Keratinocyte (primary cell): ENCODE measurements at regions not wholly inside any gene's neighbourhood (a gene's known extent, or its start where the extent isn't known, plus 50 kb on each side); places are given as distances from the start of the nearest gene placed in this dataset.

Source experiments
- DNase-seq: peaks from one replicate; pipeline ENCODE4 v3.0.0-alpha.2; 2011; ENCODE audit warnings: low read depth, missing footprints, low spot score
- FAIRE-seq: peaks from 2 replicates; lab custom pipeline; 2011; peaks lifted over from hg19 to GRCh38; lab: Jason Lieb, UNC
- H2AFZ ChIP-seq: 2 replicates; pipeline ENCODE4 v1.6.0; 2012; ENCODE audit warnings: low read length, control low read depth, inconsistent platforms; ENCODE audit not compliant: control insufficient read depth
- H3K27ac ChIP-seq: 2 replicates; pipeline ENCODE4 v1.5.1; 2011; ENCODE audit warnings: low read length; ENCODE audit not compliant: control insufficient read depth, insufficient read depth
- H3K27me3 ChIP-seq: 3 replicates; pipeline ENCODE4 v1.6.0; 2011; ENCODE audit warnings: low read length; ENCODE audit not compliant: control insufficient read depth, insufficient read depth; ENCODE audit errors: extremely low read depth
- H3K36me3 ChIP-seq, 2 experiments: 2 replicates in 1 of 2; 3 replicates in 1 of 2; pipeline ENCODE4 v1.5.1; 2011; ENCODE audit warnings: low read length in 2 of 2, mild to moderate bottlenecking in 1 of 2; ENCODE audit not compliant: control insufficient read depth in 2 of 2, insufficient read depth in 2 of 2; ENCODE audit errors: extremely low read depth in 1 of 2
- H3K4me1 ChIP-seq: 3 replicates; pipeline ENCODE4 v1.5.1; 2011; ENCODE audit warnings: low read length; ENCODE audit not compliant: control insufficient read depth, insufficient read depth; ENCODE audit errors: extremely low read depth
- H3K4me2 ChIP-seq: 3 replicates; pipeline ENCODE4 v1.6.0; 2011; ENCODE audit warnings: low read depth, low read length; ENCODE audit not compliant: control insufficient read depth, insufficient read depth; ENCODE audit errors: extremely low read depth
- H3K4me3 ChIP-seq, 3 experiments: fragments of 200-600 bp in 1 of 3; sonication (generic) in 1 of 3; 2 replicates in 2 of 3; 3 replicates in 1 of 3; pipeline ENCODE4 v1.5.1; 2011 to 2016; ENCODE audit warnings: low read length in 3 of 3, mild to moderate bottlenecking in 3 of 3, control low read depth in 2 of 3, inconsistent platforms in 1 of 3, low read depth in 1 of 3, mixed read lengths in 1 of 3, mixed run types in 1 of 3, moderate library complexity in 1 of 3; ENCODE audit not compliant: control insufficient read depth in 2 of 3, insufficient read depth in 2 of 3; ENCODE audit errors: extremely low read depth in 1 of 3
- H3K79me2 ChIP-seq: 2 replicates; pipeline ENCODE4 v1.6.0; 2012; ENCODE audit warnings: low read length; ENCODE audit not compliant: control insufficient read depth, insufficient read depth
- H3K9ac ChIP-seq: 3 replicates; pipeline ENCODE4 v1.6.0; 2011; ENCODE audit warnings: low read length; ENCODE audit not compliant: control insufficient read depth, insufficient read depth; ENCODE audit errors: extremely low read depth
- H3K9me1 ChIP-seq: 3 replicates; pipeline ENCODE4 v1.6.0; 2011; ENCODE audit warnings: low read length; ENCODE audit not compliant: control insufficient read depth, insufficient read depth; ENCODE audit errors: extremely low read depth
- H3K9me3 ChIP-seq: 2 replicates; pipeline ENCODE4 v1.5.1; 2012; ENCODE audit warnings: low read depth, low read length; ENCODE audit not compliant: control insufficient read depth
- H4K20me1 ChIP-seq: 3 replicates; pipeline ENCODE4 v1.6.0; 2011; ENCODE audit warnings: low read length; ENCODE audit not compliant: control insufficient read depth, insufficient read depth; ENCODE audit errors: extremely low read depth
- EZH2 ChIP-seq: IDR thresholded peaks from one replicate; pipeline ENCODE4 v1.6.1; 2012; ENCODE audit warnings: inconsistent platforms, mild to moderate bottlenecking, low read length, moderate library complexity
- dilution Hi-C: fragments of 300-500 bp; cut with MboI; formaldehyde crosslinking; loops from one replicate; pipeline ENCODE4 v1.7.0; 2020; ENCODE audit warnings: low sequenced_read_pairs; ENCODE audit not compliant: extremely low pct_ligation_motif_present
- TF ChIP-seq, protein P1 (sequence below), 3 experiments: IDR thresholded peaks in 1 of 3; conservative IDR thresholded peaks in 1 of 3; optimal IDR thresholded peaks in 1 of 3; 2 replicates in 2 of 3; 3 replicates in 1 of 3; pipeline versions ENCODE3 to v1.5.1; 2011; ENCODE audit warnings: low read length in 3 of 3, mild to moderate bottlenecking in 3 of 3, moderate library complexity in 2 of 3, control low read depth in 1 of 3, inconsistent platforms in 1 of 3; ENCODE audit not compliant: insufficient read depth in 2 of 3; ENCODE audit errors: extremely low read depth in 1 of 3

DNA sequence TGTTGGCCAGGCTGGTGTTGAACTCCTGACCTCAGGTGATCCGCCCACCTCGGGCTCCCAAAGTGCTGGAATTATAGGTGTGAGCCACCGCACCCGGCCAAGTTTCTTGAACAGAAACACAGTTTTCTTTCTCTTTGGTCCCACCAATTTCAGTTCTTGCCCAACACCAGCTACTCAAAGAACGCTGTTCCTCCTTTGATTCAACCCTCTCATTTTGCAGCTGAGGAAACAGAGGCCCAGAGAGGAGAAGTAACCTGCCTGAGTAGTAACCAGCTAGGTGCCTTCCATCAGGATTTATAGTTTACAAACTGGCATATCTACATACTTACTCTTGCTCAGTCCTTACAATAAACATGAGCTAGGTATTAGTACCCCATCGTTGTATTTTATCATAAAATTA, 119.9 kb downstream of the SYF2 start:
- no peak for DNase-seq
- no peaks in the 10 kb centered on the region for H3K4me1 ChIP-seq
- H4K20me1 ChIP-seq = no peaks in the 10 kb centered on the region
- H2AFZ ChIP-seq = no peak overlapping the region
- H3K27me3 ChIP-seq = peaks cover 11% of the 10 kb centered on the region
- no peaks in the 10 kb centered on the region for H3K9me1 ChIP-seq
- H3K9ac ChIP-seq = no peak overlapping the region
- no peaks in the 10 kb centered on the region for H3K79me2 ChIP-seq
- peaks cover 3% of the 10 kb centered on the region for H3K9me3 ChIP-seq
- H3K36me3 ChIP-seq = no peaks in the 10 kb centered on the region
- TF ChIP-seq EZH2 = no peak
- TF ChIP-seq, protein P1, sequence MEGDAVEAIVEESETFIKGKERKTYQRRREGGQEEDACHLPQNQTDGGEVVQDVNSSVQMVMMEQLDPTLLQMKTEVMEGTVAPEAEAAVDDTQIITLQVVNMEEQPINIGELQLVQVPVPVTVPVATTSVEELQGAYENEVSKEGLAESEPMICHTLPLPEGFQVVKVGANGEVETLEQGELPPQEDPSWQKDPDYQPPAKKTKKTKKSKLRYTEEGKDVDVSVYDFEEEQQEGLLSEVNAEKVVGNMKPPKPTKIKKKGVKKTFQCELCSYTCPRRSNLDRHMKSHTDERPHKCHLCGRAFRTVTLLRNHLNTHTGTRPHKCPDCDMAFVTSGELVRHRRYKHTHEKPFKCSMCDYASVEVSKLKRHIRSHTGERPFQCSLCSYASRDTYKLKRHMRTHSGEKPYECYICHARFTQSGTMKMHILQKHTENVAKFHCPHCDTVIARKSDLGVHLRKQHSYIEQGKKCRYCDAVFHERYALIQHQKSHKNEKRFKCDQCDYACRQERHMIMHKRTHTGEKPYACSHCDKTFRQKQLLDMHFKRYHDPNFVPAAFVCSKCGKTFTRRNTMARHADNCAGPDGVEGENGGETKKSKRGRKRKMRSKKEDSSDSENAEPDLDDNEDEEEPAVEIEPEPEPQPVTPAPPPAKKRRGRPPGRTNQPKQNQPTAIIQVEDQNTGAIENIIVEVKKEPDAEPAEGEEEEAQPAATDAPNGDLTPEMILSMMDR (optimal IDR thresholded peaks at IDR 0.05 in 1 of 3, IDR thresholded peaks at IDR 0.05 in 1 of 3, conservative IDR thresholded peaks at IDR 0.05 in 1 of 3; ENCODE audit: extremely low read depth in 1 of 3, insufficient read depth in 2 of 3, low read length in 3 of 3) = no peak
- no peak overlapping the region for H3K4me2 ChIP-seq
- dilution Hi-C loops = no loop called here
- H3K4me3 ChIP-seq = no peak overlapping the region
- no peak for FAIRE-seq
- no peak overlapping the region for H3K27ac ChIP-seq

DNA sequence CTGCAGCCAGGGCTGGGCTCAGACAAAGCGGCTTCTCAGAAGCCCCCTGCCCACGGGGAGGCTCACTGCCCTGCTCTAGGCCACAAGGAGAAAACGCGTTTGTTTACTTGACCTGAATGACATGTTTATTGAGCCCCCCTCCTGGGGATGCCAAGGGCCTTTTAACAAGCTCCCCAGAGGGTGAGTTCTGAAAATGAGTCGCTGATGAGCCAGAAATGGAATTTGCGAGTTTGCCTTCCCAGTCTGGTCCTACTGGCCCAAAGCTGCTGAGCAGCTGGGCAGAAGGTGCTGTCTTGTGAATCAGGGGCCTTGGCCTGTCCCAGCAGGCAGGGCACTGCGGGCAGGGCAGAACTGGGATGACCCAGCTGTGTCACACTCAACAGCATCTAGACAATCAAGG, 120.6 kb downstream of the SYF2 start:
- H2AFZ ChIP-seq = no peak overlapping the region
- H3K4me3 ChIP-seq = no peak overlapping the region
- H3K79me2 ChIP-seq = no peaks in the 10 kb centered on the region
- H3K9ac ChIP-seq = no peak overlapping the region
- H3K9me3 ChIP-seq = peaks cover 3% of the 10 kb centered on the region
- dilution Hi-C loops = no loop called here
- no peak for DNase-seq
- H3K36me3 ChIP-seq = no peaks in the 10 kb centered on the region
- no peak overlapping the region for H3K27ac ChIP-seq
- FAIRE-seq = no peak
- H3K27me3 ChIP-seq = peaks cover 15% of the 10 kb centered on the region
- H3K4me1 ChIP-seq = no peaks in the 10 kb centered on the region
- no peak overlapping the region for H3K4me2 ChIP-seq
- H3K9me1 ChIP-seq = no peaks in the 10 kb centered on the region
- no peak for TF ChIP-seq EZH2
- TF ChIP-seq, protein P1 (optimal IDR thresholded peaks at IDR 0.05 in 1 of 3, IDR thresholded peaks at IDR 0.05 in 1 of 3, conservative IDR thresholded peaks at IDR 0.05 in 1 of 3; ENCODE audit: extremely low read depth in 1 of 3, insufficient read depth in 2 of 3, low read length in 3 of 3) = no peak
- H4K20me1 ChIP-seq = no peaks in the 10 kb centered on the region
